MCF 10A (cell line): ENCODE measurements at regions not wholly inside any gene's neighbourhood (a gene's known extent, or its start where the extent isn't known, plus 50 kb on each side); places are given as distances from the start of the nearest gene placed in this dataset.

Source experiments
- BruUV-seq: library from RNA; stranded (reverse); fragments of 400-500 nt; replicated peaks from 2 replicates; lab custom pipeline; 2021; lab: Mats Ljungman, UMichigan
- CTCF ChIA-PET: fragments of 300-600 bp; sonication (Branson Sonifier 250); formaldehyde crosslinking; extraction: SDS; loops from one replicate; lab custom pipeline; 2021; ENCODE audit warnings: antibody characterized with exemption, inconsistent platforms; lab: Yijun Ruan, JAX
- POLR2A ChIA-PET: fragments of 300-600, 350-650 bp; sonication (Branson Sonifier 250); formaldehyde crosslinking; extraction: SDS; loops from one replicate; lab custom pipeline; 2020; ENCODE audit warnings: antibody characterized with exemption, inconsistent platforms; lab: Yijun Ruan, JAX
- DNase-seq: peaks from one replicate; pipeline ENCODE4 v3.0.0-alpha.2; 2018; ENCODE audit not compliant: unreplicated experiment
- H3K27ac Mint-ChIP-seq: one replicate; pipeline ENCODE4 v1.8.0; 2022; ENCODE audit warnings: mild to moderate bottlenecking, low read depth, mixed read lengths; ENCODE audit not compliant: unreplicated experiment
- H3K27me3 Mint-ChIP-seq: one replicate; pipeline ENCODE4 v1.8.0; 2022; ENCODE audit warnings: mixed read lengths; ENCODE audit not compliant: insufficient read depth, unreplicated experiment
- H3K36me3 Mint-ChIP-seq: one replicate; pipeline ENCODE4 v1.8.0; 2022; ENCODE audit warnings: mild to moderate bottlenecking, moderate library complexity, mixed read lengths; ENCODE audit not compliant: insufficient read depth, unreplicated experiment
- H3K4me1 Mint-ChIP-seq: one replicate; pipeline ENCODE4 v1.8.0; 2022; ENCODE audit warnings: mixed read lengths; ENCODE audit not compliant: insufficient read depth, unreplicated experiment
- H3K4me3 Mint-ChIP-seq: one replicate; pipeline ENCODE4 v1.8.0; 2022; ENCODE audit warnings: mild to moderate bottlenecking, moderate library complexity, mixed read lengths; ENCODE audit not compliant: unreplicated experiment
- H3K9me3 Mint-ChIP-seq: one replicate; pipeline ENCODE4 v1.8.0; 2022; ENCODE audit warnings: mixed read lengths; ENCODE audit not compliant: unreplicated experiment
- CTCF ChIP-seq: fragments of 200-600 bp; IDR thresholded peaks from one replicate; pipeline ENCODE4 v1.8.0; 2022; ENCODE audit warnings: antibody characterized with exemption, mild to moderate bottlenecking; ENCODE audit not compliant: unreplicated experiment
- intact Hi-C: fragments of 100-400 bp; cut with micrococcal nuclease; formaldehyde crosslinking; loops from 2 replicates; pipeline ENCODE4 v1.14.1; 2022

DNA sequence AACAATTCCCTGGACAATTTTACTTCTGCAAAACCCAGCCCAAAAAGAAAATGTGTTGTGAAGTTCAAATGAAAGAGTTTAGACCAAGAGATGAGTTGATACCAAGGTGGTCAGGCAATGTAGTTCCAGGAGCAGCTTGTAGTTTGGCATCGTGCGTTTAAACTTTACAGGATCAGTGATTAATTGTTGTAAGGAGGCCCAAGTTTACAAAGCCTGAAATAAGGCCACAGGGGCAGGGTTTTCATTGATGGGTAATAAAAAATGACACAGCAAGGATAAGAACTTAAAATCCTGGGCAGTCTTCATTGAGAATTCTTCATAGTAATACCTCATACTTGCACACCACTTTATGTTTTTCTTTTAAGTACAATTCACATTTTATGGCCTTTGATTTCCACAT lies 463.9 kb upstream of the HNRNPA3 start:
- Mint-ChIP-seq H3K27ac (no peak overlapping the region), H3K36me3 (no peaks in the 10 kb centered on the region), H3K4me1 (peaks cover 6% of the 10 kb centered on the region), H3K27me3 (peaks cover 15% of the 10 kb centered on the region), H3K4me3 (no peak overlapping the region), H3K9me3 (no peaks in the 10 kb centered on the region)
- CTCF ChIA-PET: interaction anchor here (0.6 kb wide), 4 partner anchors 97 to 1361 kb away, joined by 3 to 4 read pairs (median 3); no protein-coding TSS in a partner anchor
- POLR2A ChIA-PET: interaction anchor here (1.8 kb wide), 1 partner anchor 13 kb away, joined by 3 read pairs; no protein-coding TSS in a partner anchor
- BruUV-seq: no TSS peak
- intact Hi-C loops: no loop called here
- no peak for DNase-seq
- TF ChIP-seq CTCF: no peak

- Mint-ChIP-seq H3K4me1 (peaks cover 10% of the 10 kb centered on the region), H3K36me3 (no peaks in the 10 kb centered on the region), H3K9me3 (no peaks in the 10 kb centered on the region), H3K4me3 (no peak overlapping the region), H3K27ac (no peak overlapping the region), H3K27me3 (peaks cover 36% of the 10 kb centered on the region)
- ChIA-PET POLR2A (interaction anchor here (0.8 kb wide), 1 partner anchor 86 kb away, joined by 4 read pairs; no protein-coding TSS in a partner anchor), CTCF (interaction anchor here (0.5 to 0.6 kb wide), 2 partner anchors 1187 to 1292 kb away, joined by 3 read pairs; no protein-coding TSS in a partner anchor)
- BruUV-seq: no TSS peak
- intact Hi-C loops: no loop called here
- DNase-seq: no peak
- no peak for TF ChIP-seq CTCF
These were observed 461.0 kb upstream of the HNRNPA3 start for GRCh38 chr2:176751314-176752227.

DNA sequence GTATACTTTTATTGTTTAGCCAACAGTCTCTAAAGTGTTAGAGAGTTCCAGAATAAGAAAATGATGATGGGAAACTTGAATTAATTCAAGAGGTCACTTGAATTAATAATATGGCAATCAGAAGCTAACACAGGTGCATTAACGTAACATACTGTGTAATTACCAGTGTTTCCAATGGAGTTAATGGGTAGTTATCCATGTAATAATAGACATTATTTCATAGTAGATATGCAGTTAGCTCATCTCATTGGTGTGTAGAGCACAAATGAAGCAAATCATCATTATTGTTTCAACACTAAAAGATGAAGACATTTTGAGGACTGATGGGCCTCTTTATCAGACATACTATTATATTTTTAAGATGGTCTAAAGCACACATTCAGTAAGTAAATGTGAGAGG lies 460.3 kb upstream of the HNRNPA3 start:
- H3K36me3 Mint-ChIP-seq: no peaks in the 10 kb centered on the region
- peaks cover 10% of the 10 kb centered on the region for H3K4me1 Mint-ChIP-seq
- H3K9me3 Mint-ChIP-seq: no peaks in the 10 kb centered on the region
- no peak overlapping the region for H3K27ac Mint-ChIP-seq
- no TSS peak for BruUV-seq
- intact Hi-C loops: no loop called here
- POLR2A ChIA-PET: interaction anchor here (1.0 kb wide), 1 partner anchor 63 kb away, joined by 3 read pairs; no protein-coding TSS in a partner anchor
- no peak for DNase-seq
- no peak for TF ChIP-seq CTCF
- peaks cover 43% of the 10 kb centered on the region for H3K27me3 Mint-ChIP-seq
- H3K4me3 Mint-ChIP-seq: no peak overlapping the region
- CTCF ChIA-PET: interaction anchor here (1.1 kb wide), 1 partner anchor 61 kb away, joined by 3 read pairs; no protein-coding TSS in a partner anchor

DNA sequence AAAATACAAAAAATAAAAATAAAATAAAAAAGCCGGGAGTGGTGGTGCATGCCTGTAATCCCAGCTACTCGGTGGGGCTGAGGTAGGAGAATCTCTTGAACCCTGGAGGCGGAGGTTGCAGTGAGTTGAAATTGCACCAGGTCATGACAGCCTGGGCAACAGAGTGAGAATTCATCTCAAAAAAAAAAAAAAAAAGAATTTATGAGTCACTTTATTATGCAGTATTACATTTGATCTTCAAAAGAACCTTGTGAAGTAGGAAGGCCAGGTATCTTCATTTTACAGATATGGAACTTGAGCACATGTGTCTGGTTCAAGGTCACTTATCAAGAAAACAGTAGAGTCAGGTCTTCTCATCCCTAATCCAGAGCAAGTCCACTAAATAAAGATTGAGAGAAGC lies 459.4 kb upstream of the HNRNPA3 start:
- ChIA-PET POLR2A (interaction anchor here (0.6 to 1.0 kb wide), 3 partner anchors 9 to 69 kb away, joined by 3 read pairs; no protein-coding TSS in a partner anchor), CTCF (interaction anchor here (0.9 to 1.3 kb wide), 3 partner anchors 60 to 101 kb away, joined by 3 read pairs; no protein-coding TSS in a partner anchor)
- intact Hi-C loops: no loop called here
- Mint-ChIP-seq H3K9me3 (no peaks in the 10 kb centered on the region), H3K36me3 (no peaks in the 10 kb centered on the region), H3K4me3 (no peak overlapping the region), H3K27ac (no peak overlapping the region), H3K27me3 (peaks cover 52% of the 10 kb centered on the region), H3K4me1 (peaks cover 10% of the 10 kb centered on the region)
- DNase-seq: no peak
- BruUV-seq: no TSS peak
- TF ChIP-seq CTCF: no peak
